GM21367 (cell line): ENCODE measurements at regions not wholly inside any gene's neighbourhood (a gene's known extent, or its start where the extent isn't known, plus 50 kb on each side); places are given as distances from the start of the nearest gene placed in this dataset.
A peak's percentile ranks its signal among the peaks of the same experiment; 100 is the strongest.
"Not testable (repeated sequence)": the region's sequence is repeated elsewhere in the genome, so short reads cannot be mapped to it uniquely, and the experiment has no call there.

Experiments
- ATAC-seq: cut with Tn5 transposase; IDR thresholded peaks from one replicate; pipeline ENCODE4 v1.9.1; 2021; ENCODE audit not compliant: unreplicated experiment

DNA sequence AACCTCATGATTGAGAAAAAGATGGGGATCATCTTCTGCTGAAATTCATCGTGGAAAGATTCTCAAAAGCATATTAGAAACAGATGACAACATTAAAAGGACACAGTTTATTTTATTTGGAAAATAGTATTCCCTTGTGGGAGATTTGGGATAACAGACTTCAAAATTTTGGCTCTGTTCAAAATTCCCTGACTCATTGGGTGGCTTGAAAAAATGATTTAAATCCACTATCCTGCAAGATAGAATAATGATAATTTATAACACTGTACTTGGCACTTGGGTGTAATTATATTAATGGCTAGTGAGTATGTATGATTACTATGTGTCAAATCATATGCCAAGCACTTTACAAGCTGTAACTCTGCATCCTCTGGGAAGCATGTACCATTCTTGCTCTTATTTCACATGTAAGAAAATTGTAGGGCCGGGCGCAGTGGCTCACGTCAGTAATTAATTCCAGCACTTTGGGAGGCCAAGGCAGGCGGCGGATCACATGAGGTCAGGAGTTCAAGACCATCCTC, 128.8 kb downstream of the LMNTD1 start:
- ATAC-seq, result no peak

DNA sequence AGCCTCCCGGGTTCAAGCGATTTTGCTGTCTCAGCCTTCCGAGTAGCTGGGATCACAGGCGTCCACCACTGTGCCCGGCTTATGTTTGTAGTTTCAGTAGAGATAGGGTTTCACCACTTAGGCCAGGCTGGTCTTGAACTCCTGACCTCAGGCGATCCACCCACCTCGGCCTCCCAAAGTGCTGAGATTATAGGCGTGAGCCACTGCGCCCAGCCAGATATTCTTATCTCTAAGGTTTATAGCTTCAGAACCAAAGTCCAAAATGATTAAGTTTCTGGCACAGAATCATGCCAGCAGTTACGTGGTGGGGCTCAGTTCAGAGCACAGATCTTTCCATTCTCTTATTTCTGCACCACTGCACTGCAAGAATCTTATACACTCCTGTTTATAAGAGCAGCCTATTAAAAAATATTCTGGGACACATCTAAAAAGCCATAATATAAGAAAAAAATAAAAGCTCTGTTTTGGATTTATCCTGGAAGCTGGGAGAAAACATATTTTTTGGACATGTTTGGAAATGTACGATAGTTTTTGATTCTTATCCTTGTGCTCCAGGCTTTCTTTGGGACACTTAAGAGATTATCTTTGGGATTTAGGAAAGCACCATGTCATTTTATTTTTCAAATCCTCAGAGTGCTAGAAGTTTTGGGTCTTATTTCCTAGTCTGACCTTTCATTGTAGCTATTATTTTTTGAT, 129.6 kb downstream of the LMNTD1 start:
- ATAC-seq, result no peak

DNA sequence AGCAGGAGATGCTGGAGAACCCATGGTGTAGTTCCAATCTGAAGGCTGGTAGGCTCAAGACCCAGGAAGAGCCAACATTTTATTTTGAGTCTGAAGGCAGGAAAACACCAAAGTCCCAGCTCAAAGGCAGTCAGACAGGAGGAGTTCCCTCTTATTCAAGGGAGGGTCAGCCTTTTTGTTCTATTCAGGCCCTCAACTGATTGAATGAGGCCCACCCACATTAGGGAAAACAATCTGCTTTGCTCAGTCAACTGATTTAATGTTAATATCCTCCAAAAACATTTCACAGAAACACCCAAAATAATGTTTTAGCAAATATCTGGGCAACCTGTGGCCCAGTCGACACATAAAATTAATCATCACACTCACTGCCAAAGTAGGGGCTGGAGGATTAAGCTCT, 130.8 kb downstream of the LMNTD1 start:
- ATAC-seq, result no peak

DNA sequence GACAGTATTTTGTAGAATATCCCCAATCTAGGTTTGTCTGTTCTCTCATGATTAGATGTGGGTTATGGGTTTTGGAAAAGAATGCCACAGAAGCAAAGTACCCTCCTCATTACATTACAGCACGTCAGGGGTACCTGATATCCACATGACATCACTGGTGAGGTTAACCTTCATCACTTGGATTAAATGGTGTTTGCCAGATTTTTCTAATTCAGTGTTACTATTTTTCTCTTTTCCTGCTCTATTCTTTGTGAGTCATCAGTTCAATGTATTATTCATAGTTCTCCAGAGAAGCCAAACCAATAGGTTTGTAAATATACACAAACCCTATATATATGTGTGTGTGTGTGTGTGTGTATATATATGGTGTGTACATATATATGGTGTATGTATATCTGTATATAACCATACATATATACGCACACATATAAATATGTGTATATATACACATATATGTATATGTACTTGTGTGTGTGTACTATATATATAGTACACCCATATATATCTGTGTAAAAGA, 131.4 kb downstream of the LMNTD1 start:
- no peak for ATAC-seq

DNA sequence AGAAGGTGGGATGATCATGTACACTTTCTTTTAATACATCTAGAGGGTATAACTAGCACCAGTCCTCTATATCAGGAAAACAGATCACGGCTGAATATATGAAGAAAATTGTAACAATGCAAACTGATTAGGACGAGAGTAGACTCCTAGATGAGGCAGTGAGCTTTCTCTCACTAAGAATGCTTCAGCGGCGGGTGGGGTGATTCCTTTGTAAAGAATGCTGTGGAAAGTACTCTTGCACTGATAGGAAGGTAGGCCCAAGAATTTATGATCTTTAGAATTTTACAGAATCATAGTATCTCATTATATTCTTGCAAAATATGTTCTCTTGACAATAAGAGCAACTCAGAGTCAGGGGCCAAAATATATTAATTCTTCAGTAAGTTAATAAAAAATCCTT, 133.0 kb downstream of the LMNTD1 start:
- no peak for ATAC-seq

DNA sequence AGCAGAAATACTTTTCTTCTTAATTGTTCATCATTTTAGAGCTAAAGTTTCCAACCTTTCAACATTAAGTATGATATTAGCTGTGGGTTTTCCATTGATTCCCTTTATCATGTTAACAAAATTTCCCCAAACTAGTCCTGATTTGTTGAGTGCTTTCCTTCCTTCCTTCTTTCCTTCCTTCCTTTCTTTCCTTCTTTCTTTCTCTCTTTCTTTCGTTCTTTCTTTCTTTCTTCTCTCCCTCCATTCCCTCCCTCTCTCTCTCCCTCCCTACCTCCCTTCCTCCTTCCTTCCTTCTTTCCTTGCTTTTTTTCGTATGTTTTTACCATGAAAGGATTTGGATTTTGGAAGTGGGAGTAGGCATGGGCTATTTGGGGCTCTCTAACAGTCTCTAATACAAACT, 133.5 kb downstream of the LMNTD1 start:
- ATAC-seq, result no peak

DNA sequence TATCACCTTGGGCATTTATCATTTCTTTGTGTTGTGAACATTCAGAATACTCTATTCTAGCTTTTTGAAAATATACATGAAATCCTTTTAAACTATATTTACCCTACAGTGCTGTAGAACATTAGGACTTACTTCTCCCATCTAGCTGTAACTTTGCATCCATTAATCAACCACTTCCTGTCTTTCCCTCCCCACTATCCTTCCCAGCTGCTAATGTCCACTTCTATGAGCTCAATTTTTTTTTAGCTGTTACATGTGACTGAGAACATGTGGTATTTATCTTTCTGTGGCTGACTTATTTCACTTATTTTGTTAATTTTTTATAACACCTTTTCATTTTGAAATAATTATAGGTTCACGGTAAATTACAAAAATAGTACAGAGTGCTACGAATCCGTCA, 136.0 kb downstream of the LMNTD1 start:
- ATAC-seq, result no peak

DNA sequence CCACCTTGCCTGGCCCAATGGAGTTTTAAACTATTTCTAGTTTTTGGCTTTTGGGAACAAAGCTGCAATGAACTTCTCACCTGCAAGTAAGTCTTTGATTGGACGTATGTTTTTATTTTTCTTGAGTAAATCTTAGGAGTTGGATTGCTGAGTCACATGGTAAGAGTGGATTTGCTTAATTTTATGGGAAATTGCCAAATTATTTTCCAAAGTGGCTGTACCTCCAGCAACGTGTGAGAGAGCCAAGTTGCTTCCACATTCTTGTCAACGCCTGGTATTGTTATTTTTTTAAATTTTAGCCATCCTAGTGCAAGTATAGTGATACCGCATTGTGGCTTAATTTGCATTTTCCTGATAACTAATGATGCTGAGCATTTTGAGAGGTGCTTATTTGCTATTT, 136.6 kb downstream of the LMNTD1 start:
- no peak for ATAC-seq

DNA sequence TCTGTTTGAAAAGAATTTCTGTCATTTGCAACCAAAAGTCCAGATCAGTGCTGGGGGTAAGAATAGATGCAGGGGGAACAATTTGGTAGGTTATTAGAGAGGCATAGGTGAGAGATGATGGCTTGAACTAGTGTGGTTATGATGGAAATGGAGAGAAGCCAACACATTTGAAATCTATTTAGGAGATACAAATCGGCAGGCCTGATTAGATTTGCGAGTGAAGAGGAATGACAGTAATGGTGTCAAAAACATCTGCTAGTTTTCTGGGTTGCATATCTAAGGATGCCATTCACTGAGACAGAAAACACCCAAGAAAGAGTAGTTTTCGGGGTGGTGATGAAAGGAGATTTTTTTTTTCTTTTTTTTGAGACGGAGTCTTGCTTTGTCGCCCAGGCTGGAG, 138.1 kb downstream of the LMNTD1 start:
- ATAC-seq, result no peak

DNA sequence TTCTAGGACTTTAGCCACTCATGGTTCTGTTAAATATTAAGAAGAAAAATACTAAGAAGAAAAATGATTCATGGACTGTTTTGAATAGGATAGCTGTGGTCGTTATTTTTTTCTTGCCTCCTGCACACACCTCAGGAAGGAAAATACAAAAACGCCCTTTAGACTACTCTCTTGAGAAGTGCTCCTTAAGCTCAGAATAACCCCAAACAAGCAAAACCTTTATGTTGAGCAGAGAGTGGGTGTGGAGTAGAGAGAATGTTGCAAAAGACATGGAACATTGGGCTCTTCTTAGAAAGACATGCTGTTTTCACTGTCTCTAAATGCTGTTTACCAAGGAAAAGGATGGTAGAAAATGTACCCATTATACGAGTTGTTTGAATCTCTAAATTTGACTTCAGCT, 140.3 kb downstream of the LMNTD1 start:
- no peak for ATAC-seq

DNA sequence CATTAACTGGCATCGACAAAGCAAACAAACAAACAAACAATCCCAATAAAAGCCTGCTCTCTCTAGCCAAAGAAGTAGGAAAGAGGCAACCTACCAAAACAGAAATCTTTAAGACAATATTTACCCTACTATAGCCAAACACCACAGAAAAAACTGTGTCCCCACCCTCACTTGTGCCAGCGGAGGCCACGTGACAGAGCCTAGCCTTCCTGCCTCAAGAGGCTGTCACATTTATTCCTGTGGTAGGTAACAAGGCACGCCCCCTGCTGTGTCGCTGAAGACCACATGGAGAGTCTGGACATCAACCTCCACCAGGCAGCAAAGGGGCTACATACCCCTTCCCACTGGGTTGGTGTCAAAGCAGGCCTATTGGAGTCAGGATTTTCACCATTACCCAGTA, 148.1 kb downstream of the LMNTD1 start:
- ATAC-seq, result no peak

DNA sequence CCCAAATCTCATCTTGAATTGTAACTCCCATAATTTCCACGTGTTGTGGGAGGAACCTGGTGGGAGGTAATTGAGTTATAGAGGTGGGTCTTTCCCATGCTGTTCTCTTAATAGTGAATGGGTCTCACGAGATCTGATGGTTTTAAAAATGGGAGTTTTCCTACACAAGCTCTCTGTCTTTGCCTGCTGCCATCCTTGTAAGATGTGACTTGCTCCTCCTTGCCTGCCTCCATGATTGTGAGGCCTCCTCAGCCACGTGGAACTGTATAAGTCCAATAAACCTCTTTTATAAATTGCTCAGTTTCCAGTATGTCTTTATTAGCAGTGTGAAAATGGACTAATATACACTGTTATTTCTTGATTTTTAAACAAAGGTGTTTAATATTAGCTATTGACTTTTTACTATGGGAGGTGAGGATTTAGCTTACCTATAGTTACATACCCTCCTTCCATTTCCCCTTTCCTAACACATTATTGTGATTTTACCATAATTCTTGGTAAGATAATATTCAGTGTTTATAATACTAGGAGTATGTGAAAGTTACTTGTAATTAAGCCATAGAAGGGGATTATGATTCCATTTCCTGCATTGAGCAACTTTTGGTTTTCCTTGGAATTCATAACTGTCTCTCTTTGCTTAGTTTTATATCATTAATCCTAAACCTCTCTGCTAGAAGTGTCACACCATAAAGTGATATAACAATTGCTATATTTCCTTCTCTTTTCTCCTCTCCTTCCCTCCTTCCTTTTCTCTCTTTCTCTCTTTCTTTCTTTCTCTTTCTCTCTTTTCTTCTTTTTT, 151.0 kb upstream of the KRAS start:
- ATAC-seq, result no peak

DNA sequence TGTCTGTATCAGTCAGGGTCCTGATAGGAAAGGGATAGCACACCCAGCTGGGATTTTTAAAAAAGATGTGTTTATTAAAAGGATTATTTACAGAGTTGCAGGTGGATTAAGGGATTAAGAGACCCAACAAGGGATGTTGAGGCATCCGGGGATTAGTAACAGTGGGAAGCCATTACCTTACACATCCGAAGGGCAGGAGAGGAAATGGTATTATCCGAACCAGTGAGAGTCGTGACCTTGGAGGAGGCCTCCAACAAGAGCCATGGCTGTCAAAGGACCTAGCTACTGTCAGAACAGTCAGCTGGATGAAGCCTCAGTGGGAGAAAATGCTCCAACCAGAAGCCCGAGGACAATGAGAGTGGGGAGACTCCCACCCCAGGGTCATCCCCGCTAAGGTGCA, 146.3 kb upstream of the KRAS start:
- no peak for ATAC-seq

DNA sequence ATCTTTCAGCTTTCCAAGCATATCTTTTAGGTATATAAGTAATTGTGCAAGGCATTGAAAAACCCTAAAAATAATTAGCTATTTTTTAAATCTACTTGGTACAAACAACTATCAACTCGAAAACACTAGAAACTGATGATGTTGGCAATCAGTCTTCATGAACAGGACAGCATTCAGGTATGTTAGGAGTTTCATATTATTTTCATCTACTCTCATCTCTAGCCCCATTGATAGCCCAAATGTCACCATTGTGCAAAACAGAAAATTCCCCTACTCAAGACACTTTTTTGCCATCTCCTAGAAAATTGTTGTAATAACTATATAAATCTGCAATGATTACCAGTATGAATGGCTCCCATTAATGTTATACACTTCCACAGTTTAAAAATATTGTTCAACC, 144.5 kb upstream of the KRAS start:
- ATAC-seq, result no peak

DNA sequence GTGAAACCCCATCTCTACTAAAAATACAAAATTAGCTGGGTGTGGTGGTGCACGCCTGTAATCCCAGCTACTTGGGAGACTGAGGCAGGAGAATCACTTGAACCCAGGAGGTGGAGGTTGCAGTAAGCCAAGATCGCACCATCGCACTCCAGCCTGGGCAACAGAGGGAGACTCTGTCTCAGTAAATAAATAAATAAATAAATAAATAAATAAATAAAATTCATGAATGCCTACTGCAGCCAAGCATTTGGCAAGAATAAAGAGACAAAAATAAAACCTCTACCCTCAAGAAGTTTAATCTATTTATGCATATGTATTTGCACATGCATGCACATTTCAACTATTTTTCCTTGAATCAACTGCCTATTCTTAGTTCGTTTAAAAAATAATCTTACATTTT, 144.0 kb upstream of the KRAS start:
- ATAC-seq, result not testable (repeated sequence)

DNA sequence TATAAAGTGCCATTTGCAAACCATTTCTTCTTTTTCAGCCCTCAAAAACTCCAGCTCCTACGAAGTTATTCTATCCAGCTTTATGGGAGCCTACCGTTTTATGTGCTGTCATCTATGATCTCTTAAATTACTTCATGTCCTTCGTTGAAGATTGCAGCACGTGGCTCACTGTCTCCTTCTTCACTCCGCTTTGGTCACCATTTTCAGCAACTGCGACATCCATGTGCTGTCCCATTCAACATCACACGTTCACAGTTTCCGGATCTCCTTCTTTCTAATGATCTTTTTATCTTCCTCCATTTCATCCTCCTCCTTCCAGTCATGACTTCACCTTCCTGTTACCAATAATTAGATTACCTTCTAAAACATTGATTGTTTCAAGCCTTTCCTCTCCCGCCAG, 143.3 kb upstream of the KRAS start:
- ATAC-seq, result no peak

DNA sequence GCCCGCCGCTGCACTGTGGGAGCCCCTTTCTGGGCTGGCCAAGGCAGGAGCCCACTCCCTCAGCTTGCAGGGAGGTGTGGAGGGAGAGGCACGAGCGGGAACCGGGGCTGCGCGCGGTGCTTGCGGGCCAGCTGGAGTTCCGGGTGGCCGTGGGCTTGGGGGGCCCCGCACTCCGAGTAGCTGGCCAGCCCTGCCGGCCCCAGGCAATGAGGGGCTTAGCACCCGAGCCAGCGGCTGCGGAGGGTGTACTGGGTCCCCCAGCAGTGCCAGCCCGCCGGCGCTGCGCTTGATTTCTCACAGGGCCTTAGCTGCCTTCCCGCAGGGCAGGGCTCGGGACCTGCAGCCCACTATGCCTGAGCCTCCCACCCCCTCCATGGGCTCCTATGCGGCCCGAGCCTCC, 140.6 kb upstream of the KRAS start:
- ATAC-seq, result not testable (repeated sequence)

DNA sequence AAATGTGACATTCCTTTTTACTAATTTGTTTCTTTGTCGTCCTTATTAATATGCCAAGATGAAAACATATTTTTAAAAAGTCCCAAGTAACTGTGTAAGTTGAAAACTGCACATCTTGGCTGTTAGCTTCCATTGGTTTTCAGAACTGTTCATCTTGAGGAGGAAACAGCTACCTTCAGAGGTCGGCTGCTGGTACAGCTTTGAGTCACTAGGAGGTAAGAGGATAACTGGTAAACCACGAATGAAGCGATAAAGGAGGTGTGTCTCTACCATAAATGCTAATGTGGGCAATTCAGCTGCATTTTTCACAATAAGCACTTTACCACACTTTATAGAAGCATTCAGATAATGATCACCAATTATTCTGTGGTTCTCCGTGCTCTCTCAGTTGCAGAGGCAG, 137.5 kb upstream of the KRAS start:
- no peak for ATAC-seq

DNA sequence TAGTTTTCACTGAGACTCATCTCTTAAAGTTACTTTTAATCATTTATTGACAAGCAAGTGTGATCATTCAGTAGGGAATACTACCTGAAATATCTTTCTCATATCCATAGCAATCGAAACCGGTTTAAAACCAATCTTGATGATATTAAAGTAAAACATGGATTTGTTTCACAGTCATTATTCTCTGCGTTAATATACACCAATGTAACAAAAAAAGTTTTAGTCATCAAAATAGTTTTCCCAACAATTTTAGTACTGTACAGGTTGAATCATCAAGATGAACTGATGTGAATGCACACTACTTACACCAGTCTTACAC, 137.0 kb upstream of the KRAS start:
- ATAC-seq, result no peak

DNA sequence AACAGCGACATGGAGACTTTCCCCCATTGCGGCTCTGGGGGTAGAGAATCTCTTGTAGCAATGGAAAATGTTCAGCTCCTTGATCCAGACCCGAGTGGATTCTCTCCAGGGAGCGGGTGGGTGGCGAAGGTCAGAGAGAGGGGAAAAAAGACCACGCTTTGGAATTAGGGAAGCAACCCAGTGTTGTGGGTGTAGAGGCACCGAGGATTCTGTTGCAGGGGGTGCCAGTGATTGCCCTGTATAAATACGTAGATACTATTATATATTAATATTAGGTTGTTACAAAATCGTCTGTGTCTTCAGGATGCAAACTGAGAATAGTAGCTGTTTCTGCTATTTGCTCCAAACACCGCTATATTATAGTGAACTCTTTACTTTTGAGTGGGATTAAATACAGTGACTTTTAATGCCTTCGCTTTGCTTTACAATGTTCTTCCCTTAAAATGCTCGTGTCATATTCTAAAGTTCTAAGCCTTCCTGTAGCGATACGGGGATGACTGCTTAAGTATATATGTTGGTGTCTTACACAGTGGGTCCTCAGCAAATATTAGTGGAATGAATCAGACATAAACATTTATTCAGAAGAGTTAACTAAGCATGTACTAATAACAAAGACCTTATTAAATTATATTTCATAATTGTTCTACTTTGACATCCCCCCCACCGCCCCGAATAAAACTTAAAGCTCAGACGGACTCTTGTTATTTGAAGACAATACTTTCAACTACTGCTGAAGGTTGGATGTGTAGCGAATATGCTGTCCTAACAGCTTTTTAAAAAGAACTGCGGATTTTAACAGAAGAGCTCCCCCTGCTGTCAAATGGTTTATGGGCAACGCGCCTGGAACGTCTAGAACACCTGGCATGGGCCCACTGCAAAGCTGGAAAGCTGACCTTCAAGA, 136.4 kb upstream of the KRAS start:
- ATAC-seq, result peak; percentile 29

DNA sequence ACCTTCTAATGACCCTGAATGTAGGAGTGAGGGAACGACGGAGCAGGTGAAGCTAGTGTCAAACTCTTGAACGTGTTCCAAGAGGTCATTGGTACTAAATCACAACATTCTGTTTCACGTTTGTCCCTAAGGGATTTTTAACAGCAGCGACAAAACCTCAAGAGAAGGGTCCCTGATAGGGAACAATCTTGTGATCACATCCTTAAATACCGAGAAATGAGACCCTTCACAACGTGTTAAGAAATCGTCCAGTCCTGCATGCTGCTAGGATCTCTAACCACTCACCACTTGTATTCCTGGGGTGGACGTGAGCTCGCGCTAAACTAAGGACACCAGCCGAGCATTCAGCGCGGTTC, 134.1 kb upstream of the KRAS start:
- no peak for ATAC-seq
